ENCODE measurements at regions not wholly inside any gene's neighbourhood (a gene's known extent, or its start where the extent isn't known, plus 50 kb on each side); places are given as distances from the start of the nearest gene placed in this dataset.
"Not testable (repeated sequence)": the region's sequence is repeated elsewhere in the genome, so short reads cannot be mapped to it uniquely, and the experiment has no call there.

GRCh38 chr12:31804707-31805106 lies 75.9 kb upstream of the AMN1 start:
- H3K4me3 ChIP-seq; intact Hi-C loops (cut with DNase I; ENCODE audit: low total_unique reads): not testable (repeated sequence)

GRCh38 chr12:31804185-31804504 lies 75.3 kb upstream of the AMN1 start:
- no peak overlapping the region for H3K27ac ChIP-seq
- no peak for TF ChIP-seq CTCF (IDR thresholded peaks at IDR 0.05)
- no peak for DNase-seq
- H3K27me3 ChIP-seq = no peaks in the 10 kb centered on the region
- intact Hi-C loops (cut with DNase I; ENCODE audit: low total_unique reads) = no loop called here
- no peak overlapping the region for H3K4me3 ChIP-seq
- no peaks in the 10 kb centered on the region for H3K4me1 ChIP-seq
- no peaks in the 10 kb centered on the region for H3K9me3 ChIP-seq
- H3K36me3 ChIP-seq = no peaks in the 10 kb centered on the region

More at GRCh38 chr12:31804707-31805106, 75.9 kb upstream of the AMN1 start:
- H3K9me3 ChIP-seq, H3K27me3 ChIP-seq, H3K27ac ChIP-seq, DNase-seq, H3K36me3 ChIP-seq, H3K4me1 ChIP-seq: not testable (repeated sequence)

- no peaks in the 10 kb centered on the region for H3K9me3 ChIP-seq
- TF ChIP-seq CTCF (IDR thresholded peaks at IDR 0.05) = no peak
- H3K4me3 ChIP-seq = no peak overlapping the region
- H3K36me3 ChIP-seq = no peaks in the 10 kb centered on the region
- DNase-seq = no peak
- intact Hi-C loops (cut with DNase I; ENCODE audit: low total_unique reads) = no loop called here
- H3K27ac ChIP-seq = no peak overlapping the region
- no peaks in the 10 kb centered on the region for H3K27me3 ChIP-seq
- no peaks in the 10 kb centered on the region for H3K4me1 ChIP-seq
Measured at GRCh38 chr12:31803306-31804184, 74.7 kb upstream of the AMN1 start.

GRCh38 chr12:31801872-31802271 lies 73.1 kb upstream of the AMN1 start:
- H3K36me3 ChIP-seq = no peaks in the 10 kb centered on the region
- H3K9me3 ChIP-seq = no peaks in the 10 kb centered on the region
- H3K27ac ChIP-seq = no peak overlapping the region
- TF ChIP-seq CTCF (IDR thresholded peaks at IDR 0.05) = no peak
- no peak for DNase-seq
- H3K4me3 ChIP-seq = no peak overlapping the region
- H3K4me1 ChIP-seq = no peaks in the 10 kb centered on the region
- H3K27me3 ChIP-seq = no peaks in the 10 kb centered on the region
- intact Hi-C loops (cut with DNase I; ENCODE audit: low total_unique reads) = no loop called here

GRCh38 chr12:31797230-31797872 lies 68.5 kb upstream of the AMN1 start:
- DNase-seq = no peak
- no peaks in the 10 kb centered on the region for H3K4me1 ChIP-seq
- TF ChIP-seq CTCF (IDR thresholded peaks at IDR 0.05) = no peak
- H3K4me3 ChIP-seq = no peak overlapping the region
- H3K27me3 ChIP-seq = no peaks in the 10 kb centered on the region
- no peaks in the 10 kb centered on the region for H3K36me3 ChIP-seq
- intact Hi-C loops (cut with DNase I; ENCODE audit: low total_unique reads) = no loop called here
- H3K27ac ChIP-seq = no peak overlapping the region
- no peaks in the 10 kb centered on the region for H3K9me3 ChIP-seq

- Histone ChIP-seq H3K27me3 (no peaks in the 10 kb centered on the region), H3K4me1 (no peaks in the 10 kb centered on the region), H3K27ac (no peak overlapping the region), H3K36me3 (no peaks in the 10 kb centered on the region), H3K4me3 (no peak overlapping the region), H3K9me3 (no peaks in the 10 kb centered on the region)
- no peak for DNase-seq
- TF ChIP-seq CTCF (IDR thresholded peaks at IDR 0.05) = no peak
- intact Hi-C loops (cut with DNase I; ENCODE audit: low total_unique reads) = no loop called here
Measured at GRCh38 chr12:31796270-31796951, 67.6 kb upstream of the AMN1 start.
